GM12878 (cell line): ENCODE measurements at regions not wholly inside any gene's neighbourhood (a gene's known extent, or its start where the extent isn't known, plus 50 kb on each side); places are given as distances from the start of the nearest gene placed in this dataset.

Source experiments
- ATAC-seq: fragments of 200-7000 bp; cut with Tn5 transposase; 3 replicates; pipeline ENCODE4 v1.9.1; 2020; ENCODE audit warnings: mild to moderate bottlenecking, moderate library complexity
- BruUV-seq: library from RNA; stranded (reverse); fragments of 400-500 nt; replicated peaks from 2 replicates; lab custom pipeline; 2021; lab: Mats Ljungman, UMichigan
- CTCF ChIA-PET: fragments of 300-600 bp; sonication (Branson Sonifier 250); formaldehyde crosslinking; extraction: SDS; loops from one replicate; lab custom pipeline; 2021; ENCODE audit warnings: inconsistent platforms; lab: Yijun Ruan, JAX
- POLR2A ChIA-PET: fragments of 350-600 bp; formaldehyde crosslinking; extraction: SDS; loops from one replicate; lab custom pipeline; 2021; ENCODE audit warnings: inconsistent platforms; lab: Charles Lee
- RAD21 ChIA-PET: fragments of 300-600 bp; sonication (Branson Sonifier 250); formaldehyde crosslinking; loops from one replicate; lab custom pipeline; 2023; ENCODE audit warnings: antibody characterized with exemption; ENCODE audit not compliant: unreplicated experiment; lab: Charles Lee
- SMC1A ChIA-PET: fragments of 300-600 bp; sonication (Branson Sonifier 250); formaldehyde crosslinking; loops from one replicate; lab custom pipeline; 2023; ENCODE audit not compliant: unreplicated experiment, uncharacterized antibody; lab: Charles Lee
- DNase-seq: peaks from one replicate; pipeline ENCODE4 v3.0.0-alpha.2; 2011; ENCODE audit warnings: low read depth, low spot score
- FAIRE-seq: peaks from 3 replicates; lab custom pipeline; 2011; peaks lifted over from hg19 to GRCh38; lab: Jason Lieb, UNC
- H2AFZ ChIP-seq: 2 replicates; pipeline ENCODE4 v1.6.0; 2011; ENCODE audit warnings: low read depth, low read length, control low read depth; ENCODE audit not compliant: control insufficient read depth
- H3K27ac ChIP-seq: 2 replicates; pipeline ENCODE4 v1.5.1; 2011; ENCODE audit warnings: control low read depth; ENCODE audit not compliant: control insufficient read depth, insufficient read depth
- H3K27me3 ChIP-seq, 2 experiments: replicated peaks in 1 of 2; 2 replicates each; pipeline versions ENCODE4 v1.6.0 to v1.6.1; 2011; ENCODE audit warnings: low read length in 1 of 2; ENCODE audit not compliant: control insufficient read depth in 2 of 2, insufficient read depth in 2 of 2
- H3K36me3 ChIP-seq, 2 experiments: 2 replicates each; pipeline ENCODE4 v1.5.1; 2011; ENCODE audit warnings: low read length in 1 of 2; ENCODE audit not compliant: control insufficient read depth in 2 of 2, insufficient read depth in 2 of 2
- H3K4me1 ChIP-seq: 2 replicates; pipeline ENCODE4 v1.6.1; 2011; ENCODE audit warnings: mild to moderate bottlenecking, low read length, moderate library complexity, mixed read lengths; ENCODE audit not compliant: control insufficient read depth, insufficient read depth
- H3K4me2 ChIP-seq: 2 replicates; pipeline ENCODE4 v1.6.0; 2011; ENCODE audit warnings: control low read depth; ENCODE audit not compliant: control insufficient read depth, insufficient read depth
- H3K4me3 ChIP-seq: fragments of 200-600 bp; sonication (generic); 2 replicates; pipeline ENCODE4 v1.5.1; 2016
- H3K79me2 ChIP-seq: 2 replicates; pipeline ENCODE4 v1.6.0; 2011; ENCODE audit warnings: low read length; ENCODE audit not compliant: control insufficient read depth, insufficient read depth
- H3K9ac ChIP-seq: 2 replicates; pipeline ENCODE4 v1.8.0; 2011; ENCODE audit warnings: low read length, control low read depth, mixed read lengths; ENCODE audit not compliant: control insufficient read depth, insufficient read depth
- H3K9me3 ChIP-seq: replicated peaks from 3 replicates; pipeline ENCODE4 v1.5.1; 2011; ENCODE audit warnings: mild to moderate bottlenecking, low read length; ENCODE audit not compliant: control insufficient read depth, insufficient read depth
- H4K20me1 ChIP-seq: 2 replicates; pipeline ENCODE4 v1.6.0; 2011; ENCODE audit not compliant: control insufficient read depth, insufficient read depth
- BACH1 ChIP-seq: fragments of 450-650 bp; IDR thresholded peaks from 2 replicates; pipeline ENCODE4 v1.6.1; 2017; ENCODE audit warnings: mild to moderate bottlenecking, borderline replicate concordance
- NRF1 ChIP-seq: conservative IDR thresholded peaks from 2 replicates; pipeline ENCODE4 v1.6.1; 2011; ENCODE audit warnings: mild to moderate bottlenecking, low read depth, low read length, improper control_type of control experiment
- RB1 ChIP-seq: fragments of 450-650 bp; formaldehyde crosslinking; IDR thresholded peaks from 2 replicates; pipeline ENCODE4 v1.6.1; 2017; ENCODE audit warnings: mild to moderate bottlenecking, borderline replicate concordance
- RBBP5 ChIP-seq: fragments of 200-600 bp; sonication (generic); conservative IDR thresholded peaks from 2 replicates; pipeline ENCODE4 v1.6.1; 2016
- TARDBP ChIP-seq: IDR thresholded peaks from 2 replicates; pipeline ENCODE4 v1.6.1; 2016; ENCODE audit warnings: borderline replicate concordance
- WGBS: methylation state at CpG from one replicate; pipeline ENCODE4 v1.1.6; 2016; ENCODE audit warnings: low lambda C conversion rate; ENCODE audit not compliant: insufficient replicate concordance, insufficient coverage; ENCODE audit errors: missing lambda C conversion rate; 5-methylcytosine and 5-hydroxymethylcytosine counted together
- in situ Hi-C: fragments of 300-500 bp; cut with MboI; formaldehyde crosslinking; loops from 9 replicates; pipeline ENCODE4 v1.14.3; 2018; ENCODE audit warnings: mixed read lengths
- intact Hi-C: fragments of 100-400 bp; cut with micrococcal nuclease; formaldehyde crosslinking; loops from one replicate; pipeline ENCODE4 v1.14.2; 2022; ENCODE audit not compliant: unreplicated experiment
- TF ChIP-seq, protein P1 (sequence below): fragments of 450-650 bp; IDR thresholded peaks from 2 replicates; pipeline ENCODE4 v1.6.1; 2017; ENCODE audit warnings: mild to moderate bottlenecking
- TF ChIP-seq, protein P2 (sequence below): fragments of 450-650 bp; IDR thresholded peaks from 2 replicates; pipeline ENCODE4 v1.6.1; 2018; ENCODE audit warnings: mild to moderate bottlenecking, low read depth, moderate library complexity; ENCODE audit not compliant: partially characterized antibody

DNA sequence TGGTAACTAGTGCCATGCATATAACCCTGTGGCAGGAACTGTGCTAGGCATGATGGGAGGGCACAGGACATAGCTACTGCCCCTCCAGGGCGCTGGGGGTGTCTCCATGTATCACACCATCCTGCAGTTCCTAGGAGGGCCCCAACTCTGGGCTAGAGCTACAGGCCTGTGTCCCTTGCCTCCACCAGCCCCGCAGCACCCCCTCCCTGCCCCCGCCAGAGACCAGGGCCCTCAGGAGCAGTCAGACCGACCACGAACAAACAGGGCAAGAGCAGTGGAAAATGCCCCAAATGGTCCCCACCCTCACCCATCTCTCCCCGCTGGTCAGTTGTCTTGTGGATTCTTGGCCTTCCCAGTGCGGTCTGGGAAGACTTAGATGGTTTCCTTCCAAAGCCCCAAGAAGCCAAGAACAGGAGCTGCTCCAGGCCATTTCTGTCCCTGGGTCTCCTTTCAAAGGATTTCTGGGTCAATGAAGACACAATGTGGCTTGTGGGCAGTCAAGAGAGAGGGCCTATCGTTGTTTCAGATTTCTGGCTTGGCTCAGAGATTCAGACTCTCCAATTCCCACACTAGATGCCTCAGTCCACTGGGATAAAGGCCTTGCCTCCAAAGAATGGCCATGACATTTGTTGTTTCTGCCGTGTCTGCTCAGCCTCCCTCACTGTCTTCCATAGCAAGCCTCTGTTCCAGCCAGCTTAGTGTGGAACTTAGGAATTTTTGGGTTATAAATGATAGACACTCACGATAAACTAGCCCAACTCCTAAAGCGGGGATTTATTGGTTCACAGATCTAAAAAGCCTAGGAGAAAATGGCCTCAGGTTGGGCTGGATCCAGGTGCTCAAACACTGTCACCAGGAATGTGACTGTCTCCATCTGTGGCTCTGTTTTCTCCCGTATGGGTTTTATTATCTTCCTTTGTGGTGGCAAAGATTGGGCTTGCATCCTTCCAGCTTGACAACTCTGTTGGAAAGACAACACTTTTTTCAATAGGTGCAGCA lies 80.6 kb downstream of the LSM3 start:
- DNase-seq (no peak), ATAC-seq (no peak), FAIRE-seq (no peak)
- no peak overlapping the region for H3K4me3 ChIP-seq
- WGBS, result 18% methylated on average over 11 of the region's 12 CpGs
- intact Hi-C loops, result no loop called here
- no peak overlapping the region for H3K27ac ChIP-seq
- no peaks in the 10 kb centered on the region for H4K20me1 ChIP-seq
- no peak overlapping the region for H3K4me2 ChIP-seq
- no peak for TF ChIP-seq RB1
- H3K79me2 ChIP-seq, result no peaks in the 10 kb centered on the region
- ChIA-PET RAD21 (interaction anchor here (0.8 to 2.2 kb wide), 2 partner anchors 56 to 173 kb away, joined by 3 to 6 read pairs; no protein-coding TSS in a partner anchor), CTCF (interaction anchor here (0.6 to 3.6 kb wide), 9 partner anchors 55 to 363 kb away, joined by 3 to 18 read pairs (median 4); no protein-coding TSS in a partner anchor), POLR2A (no interaction called here), SMC1A (interaction anchor here (1.0 to 1.6 kb wide), 4 partner anchors 132 to 363 kb away, joined by 3 to 5 read pairs (median 4); no protein-coding TSS in a partner anchor)
- no TSS peak for BruUV-seq
- peaks cover 0 to 4% of the 10 kb centered on the region in 2 experiments; a peak in 1 of 4 replicates for H3K27me3 ChIP-seq
- in situ Hi-C loops, result no loop called here
- H3K9ac ChIP-seq, result no peak overlapping the region
- H2AFZ ChIP-seq, result no peak overlapping the region
- no peaks in the 10 kb centered on the region for H3K9me3 ChIP-seq
- no peaks in the 10 kb centered on the region for H3K4me1 ChIP-seq
- H3K36me3 ChIP-seq, result no peaks in the 10 kb centered on the region

DNA sequence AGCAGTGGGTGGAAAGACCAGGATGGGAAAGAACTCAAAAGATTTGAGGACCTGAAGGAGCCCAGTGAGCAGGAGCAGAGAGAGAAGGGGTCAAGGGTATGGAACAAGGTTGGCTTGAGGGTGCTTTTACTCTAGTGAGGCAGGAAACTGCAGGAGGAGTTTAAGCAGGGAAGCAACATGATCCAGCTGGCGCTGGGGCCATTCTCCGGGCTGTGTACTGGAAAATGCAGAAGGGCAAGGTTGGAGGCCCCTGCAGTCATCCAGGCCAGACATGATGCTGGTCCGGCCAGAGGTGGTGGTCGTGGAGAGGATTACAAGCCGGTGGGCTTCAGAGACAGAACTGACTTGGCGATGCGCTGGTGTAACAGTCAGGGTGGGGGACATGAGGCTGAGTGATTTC lies 81.8 kb downstream of the LSM3 start:
- FAIRE-seq (no peak), DNase-seq (no peak), ATAC-seq (no peak)
- no peaks in the 10 kb centered on the region for H3K36me3 ChIP-seq
- H3K9ac ChIP-seq, result no peak overlapping the region
- ChIA-PET RAD21 (interaction anchor here (1.1 to 2.2 kb wide), 3 partner anchors 57 to 206 kb away, joined by 4 to 15 read pairs (median 6); no protein-coding TSS in a partner anchor), POLR2A (no interaction called here), CTCF (interaction anchor here (0.8 to 4.3 kb wide), 15 partner anchors 28 to 364 kb away, joined by 3 to 25 read pairs (median 5); no protein-coding TSS in a partner anchor), SMC1A (interaction anchor here (0.6 to 3.3 kb wide), 5 partner anchors 40 to 208 kb away, joined by 3 to 24 read pairs (median 7); no protein-coding TSS in a partner anchor)
- TF ChIP-seq TARDBP, result no peak
- TF ChIP-seq BACH1, result no peak
- TF ChIP-seq, protein P1, sequence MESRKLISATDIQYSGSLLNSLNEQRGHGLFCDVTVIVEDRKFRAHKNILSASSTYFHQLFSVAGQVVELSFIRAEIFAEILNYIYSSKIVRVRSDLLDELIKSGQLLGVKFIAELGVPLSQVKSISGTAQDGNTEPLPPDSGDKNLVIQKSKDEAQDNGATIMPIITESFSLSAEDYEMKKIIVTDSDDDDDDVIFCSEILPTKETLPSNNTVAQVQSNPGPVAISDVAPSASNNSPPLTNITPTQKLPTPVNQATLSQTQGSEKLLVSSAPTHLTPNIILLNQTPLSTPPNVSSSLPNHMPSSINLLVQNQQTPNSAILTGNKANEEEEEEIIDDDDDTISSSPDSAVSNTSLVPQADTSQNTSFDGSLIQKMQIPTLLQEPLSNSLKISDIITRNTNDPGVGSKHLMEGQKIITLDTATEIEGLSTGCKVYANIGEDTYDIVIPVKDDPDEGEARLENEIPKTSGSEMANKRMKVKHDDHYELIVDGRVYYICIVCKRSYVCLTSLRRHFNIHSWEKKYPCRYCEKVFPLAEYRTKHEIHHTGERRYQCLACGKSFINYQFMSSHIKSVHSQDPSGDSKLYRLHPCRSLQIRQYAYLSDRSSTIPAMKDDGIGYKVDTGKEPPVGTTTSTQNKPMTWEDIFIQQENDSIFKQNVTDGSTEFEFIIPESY, result no peak
- TF ChIP-seq, protein P2, sequence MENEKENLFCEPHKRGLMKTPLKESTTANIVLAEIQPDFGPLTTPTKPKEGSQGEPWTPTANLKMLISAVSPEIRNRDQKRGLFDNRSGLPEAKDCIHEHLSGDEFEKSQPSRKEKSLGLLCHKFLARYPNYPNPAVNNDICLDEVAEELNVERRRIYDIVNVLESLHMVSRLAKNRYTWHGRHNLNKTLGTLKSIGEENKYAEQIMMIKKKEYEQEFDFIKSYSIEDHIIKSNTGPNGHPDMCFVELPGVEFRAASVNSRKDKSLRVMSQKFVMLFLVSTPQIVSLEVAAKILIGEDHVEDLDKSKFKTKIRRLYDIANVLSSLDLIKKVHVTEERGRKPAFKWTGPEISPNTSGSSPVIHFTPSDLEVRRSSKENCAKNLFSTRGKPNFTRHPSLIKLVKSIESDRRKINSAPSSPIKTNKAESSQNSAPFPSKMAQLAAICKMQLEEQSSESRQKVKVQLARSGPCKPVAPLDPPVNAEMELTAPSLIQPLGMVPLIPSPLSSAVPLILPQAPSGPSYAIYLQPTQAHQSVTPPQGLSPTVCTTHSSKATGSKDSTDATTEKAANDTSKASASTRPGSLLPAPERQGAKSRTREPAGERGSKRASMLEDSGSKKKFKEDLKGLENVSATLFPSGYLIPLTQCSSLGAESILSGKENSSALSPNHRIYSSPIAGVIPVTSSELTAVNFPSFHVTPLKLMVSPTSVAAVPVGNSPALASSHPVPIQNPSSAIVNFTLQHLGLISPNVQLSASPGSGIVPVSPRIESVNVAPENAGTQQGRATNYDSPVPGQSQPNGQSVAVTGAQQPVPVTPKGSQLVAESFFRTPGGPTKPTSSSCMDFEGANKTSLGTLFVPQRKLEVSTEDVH, result no peak
- TF ChIP-seq RBBP5, result no peak
- TF ChIP-seq NRF1, result no peak
- H3K79me2 ChIP-seq, result no peaks in the 10 kb centered on the region
- no peak overlapping the region for H3K27ac ChIP-seq
- intact Hi-C loops (loop anchor here (2.0 kb wide), 3 partner anchors 58 to 520 kb away; no protein-coding TSS in a partner anchor), in situ Hi-C loops (loop anchor here (5.0 kb wide), 1 partner anchor 202 kb away; no protein-coding TSS in a partner anchor)
- peaks cover 0 to 4% of the 10 kb centered on the region in 2 experiments; a peak in 2 of 4 replicates for H3K27me3 ChIP-seq
- WGBS, result 31% methylated on average over 7 of the region's 7 CpGs
- no peaks in the 10 kb centered on the region for H4K20me1 ChIP-seq
- no peaks in the 10 kb centered on the region for H3K4me1 ChIP-seq
- no peak overlapping the region for H3K4me2 ChIP-seq
- no peak overlapping the region for H3K4me3 ChIP-seq
- H2AFZ ChIP-seq, result no peak overlapping the region
- H3K9me3 ChIP-seq, result no peaks in the 10 kb centered on the region
- BruUV-seq, result no TSS peak
